IMR-90 (cell line): ENCODE measurements at regions not wholly inside any gene's neighbourhood (a gene's known extent, or its start where the extent isn't known, plus 50 kb on each side); places are given as distances from the start of the nearest gene placed in this dataset.

Experiments used
- BHLHE40 ChIP-seq: fragments of 150-350 bp; IDR thresholded peaks from 2 replicates; pipeline ENCODE4 v1.6.1; 2016; ENCODE audit warnings: mild to moderate bottlenecking, low read depth, low read length
- CTCF ChIP-seq: conservative IDR thresholded peaks from 2 replicates; pipeline ENCODE4 v1.5.1; 2012; ENCODE audit warnings: mild to moderate bottlenecking, low read depth, low read length, improper control_type of control experiment
- FOS ChIP-seq: fragments of 150-350 bp; IDR thresholded peaks from 2 replicates; pipeline ENCODE4 v1.6.1; 2016; ENCODE audit warnings: low read depth, low read length
- NFE2L2 ChIP-seq: fragments of 150-350 bp; IDR thresholded peaks from 2 replicates; pipeline ENCODE4 v1.6.1; 2016; ENCODE audit warnings: low read depth, mild to moderate bottlenecking, low read length
- POLR2A ChIP-seq: IDR thresholded peaks from 2 replicates; pipeline ENCODE4 v1.6.1; 2012; ENCODE audit warnings: mild to moderate bottlenecking, low read depth, low read length
- RAD21 ChIP-seq: IDR thresholded peaks from 2 replicates; pipeline ENCODE4 v1.6.1; 2012; ENCODE audit warnings: low read length, improper control_type of control experiment
- RCOR1 ChIP-seq: IDR thresholded peaks from 2 replicates; pipeline ENCODE4 v1.6.1; 2012; ENCODE audit warnings: mild to moderate bottlenecking, low read length, improper control_type of control experiment; ENCODE audit not compliant: insufficient replicate concordance
- SMC3 ChIP-seq: fragments of 150-350 bp; IDR thresholded peaks from 2 replicates; pipeline ENCODE4 v1.6.1; 2016; ENCODE audit warnings: low read depth, mild to moderate bottlenecking, antibody characterized with exemption, low read length, moderate library complexity

DNA sequence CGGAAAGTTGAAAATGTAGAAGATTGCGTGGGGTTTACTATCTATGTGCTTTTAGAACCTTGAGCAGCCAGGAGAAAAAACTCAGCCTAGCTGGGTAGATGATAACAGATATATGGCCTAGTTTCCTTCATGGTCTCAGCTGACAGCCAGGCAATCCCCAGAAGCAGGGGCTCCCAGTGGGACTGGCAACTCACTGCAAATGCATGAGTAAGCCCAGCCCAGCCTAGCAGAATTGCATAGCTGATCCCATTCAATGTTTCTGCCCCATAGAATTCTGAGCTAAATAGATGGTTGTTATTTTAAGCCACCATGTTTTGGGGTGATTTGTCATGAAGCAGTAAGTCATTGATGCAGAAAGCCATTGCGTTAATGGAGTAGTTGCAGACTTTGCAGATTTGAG lies 108.5 kb downstream of the ERCC5 start:
- no peak for TF ChIP-seq RCOR1
- TF ChIP-seq CTCF = no peak
- TF ChIP-seq NFE2L2 = no peak
- TF ChIP-seq RAD21 = no peak
- no peak for TF ChIP-seq POLR2A
- TF ChIP-seq SMC3 = no peak
- TF ChIP-seq BHLHE40 = no peak
- TF ChIP-seq FOS = no peak
